G401 (cell line): ENCODE measurements at regions not wholly inside any gene's neighbourhood (a gene's known extent, or its start where the extent isn't known, plus 50 kb on each side); places are given as distances from the start of the nearest gene placed in this dataset.
"Not testable (repeated sequence)": the region's sequence is repeated elsewhere in the genome, so short reads cannot be mapped to it uniquely, and the experiment has no call there.

Experiments
- DNase-seq: peaks from one replicate; pipeline ENCODE4 v3.0.0-alpha.2; 2015; ENCODE audit warnings: low spot score
- in situ Hi-C: cut with HindIII; loops from 2 replicates; pipeline ENCODE4 v1.10.0; 2016; ENCODE audit warnings: low sequenced_read_pairs, mixed read lengths

DNA sequence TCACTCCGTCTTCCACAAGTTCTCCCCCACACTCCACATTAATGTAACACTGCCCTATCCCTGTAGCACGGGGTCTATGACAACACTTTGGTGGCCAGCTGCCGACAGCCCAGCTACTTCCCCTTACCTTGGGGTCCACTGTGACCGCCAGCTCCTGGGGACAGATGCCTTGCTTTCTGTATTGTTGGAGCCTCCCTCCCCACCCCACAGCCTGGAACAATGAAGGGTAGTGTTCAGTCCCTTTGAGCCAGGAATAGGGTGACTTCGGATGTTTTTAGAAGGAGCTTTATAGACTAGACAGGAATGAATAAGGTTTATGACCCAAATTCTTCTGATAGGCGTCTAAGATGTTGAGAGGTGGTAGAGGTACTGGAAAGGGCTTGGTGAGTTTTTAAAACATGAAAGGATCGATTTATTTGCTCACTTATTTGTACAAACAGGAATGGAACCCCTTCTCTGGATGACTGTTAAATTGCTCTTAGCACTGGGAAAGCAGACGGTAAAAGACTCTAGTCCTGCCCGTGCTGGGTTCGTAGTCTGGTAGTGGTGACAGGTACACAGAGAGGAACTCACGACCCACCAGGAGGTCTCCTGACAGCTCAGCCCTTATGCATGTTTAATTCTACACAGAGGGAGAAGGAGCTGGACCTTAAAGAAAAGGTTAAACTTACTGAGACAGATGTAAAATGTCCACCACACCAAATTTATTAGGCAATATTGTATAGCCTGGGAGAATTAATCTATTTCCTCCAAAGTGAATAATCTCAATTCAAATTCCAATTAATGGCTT lies 90.9 kb downstream of the MYCN start:
- no peak for DNase-seq
- in situ Hi-C loops: no loop called here

DNA sequence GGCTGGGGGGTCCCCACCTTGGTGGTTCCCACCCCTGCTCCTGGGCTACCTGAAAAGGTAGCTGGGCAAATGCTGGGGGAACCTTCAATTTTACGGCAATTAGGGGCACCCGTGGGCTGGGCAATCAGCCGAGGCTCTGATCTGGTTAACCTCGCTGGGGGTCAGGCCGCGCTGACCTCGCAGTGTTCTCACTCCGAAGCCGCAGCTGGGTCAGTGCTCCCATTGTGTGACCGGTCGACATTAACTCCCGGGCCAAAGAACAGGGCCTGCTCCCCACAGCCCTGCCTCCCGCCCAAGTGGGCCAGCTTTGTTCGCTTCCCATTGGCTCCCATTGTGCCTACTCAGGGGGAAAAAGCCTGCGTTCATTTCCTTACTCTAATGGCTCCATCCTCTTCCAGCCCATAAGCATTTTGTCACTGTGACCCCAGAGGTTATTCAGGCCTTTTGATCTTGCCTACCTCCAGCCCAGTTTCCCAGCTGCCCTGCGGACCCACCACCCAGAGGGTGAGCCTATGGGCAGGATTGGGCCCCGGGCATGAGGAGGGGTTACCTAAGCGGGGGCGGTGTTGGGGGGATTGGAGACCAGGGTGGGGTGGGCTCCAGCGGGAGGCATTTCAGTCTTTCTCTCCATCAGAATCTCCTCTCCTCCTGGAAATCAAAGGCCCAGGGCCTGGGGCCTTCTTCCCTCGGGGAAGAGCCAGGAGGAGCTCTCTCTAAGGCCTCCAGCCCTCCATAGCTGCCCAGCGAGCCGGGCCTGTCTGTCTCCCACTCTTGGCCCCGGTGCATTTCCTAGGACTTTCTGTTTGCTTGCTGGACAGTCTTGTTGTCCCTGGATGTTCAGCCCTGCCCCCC lies 90.1 kb downstream of the MYCN start:
- no peak for DNase-seq
- in situ Hi-C loops: no loop called here

DNA sequence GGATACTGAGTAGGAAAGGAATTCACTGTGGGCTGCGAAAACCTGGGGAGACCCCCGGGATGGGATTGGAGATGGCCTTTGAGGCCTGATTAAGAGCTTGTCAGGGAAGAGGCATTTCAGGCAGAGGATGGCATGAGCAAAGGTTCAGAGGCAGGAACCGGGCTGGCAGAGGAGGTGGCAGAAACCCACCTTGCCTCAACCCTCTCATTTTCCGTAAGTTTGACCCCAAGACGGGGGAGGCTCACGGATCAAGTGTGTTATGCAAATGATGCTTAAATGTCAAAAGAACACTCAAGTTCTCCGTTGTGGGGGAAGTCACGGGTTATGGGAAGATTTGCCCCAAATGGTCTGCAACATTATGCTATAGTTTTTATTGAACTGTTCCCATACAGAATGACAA lies 88.3 kb downstream of the MYCN start:
- in situ Hi-C loops: no loop called here
- DNase-seq: no peak

DNA sequence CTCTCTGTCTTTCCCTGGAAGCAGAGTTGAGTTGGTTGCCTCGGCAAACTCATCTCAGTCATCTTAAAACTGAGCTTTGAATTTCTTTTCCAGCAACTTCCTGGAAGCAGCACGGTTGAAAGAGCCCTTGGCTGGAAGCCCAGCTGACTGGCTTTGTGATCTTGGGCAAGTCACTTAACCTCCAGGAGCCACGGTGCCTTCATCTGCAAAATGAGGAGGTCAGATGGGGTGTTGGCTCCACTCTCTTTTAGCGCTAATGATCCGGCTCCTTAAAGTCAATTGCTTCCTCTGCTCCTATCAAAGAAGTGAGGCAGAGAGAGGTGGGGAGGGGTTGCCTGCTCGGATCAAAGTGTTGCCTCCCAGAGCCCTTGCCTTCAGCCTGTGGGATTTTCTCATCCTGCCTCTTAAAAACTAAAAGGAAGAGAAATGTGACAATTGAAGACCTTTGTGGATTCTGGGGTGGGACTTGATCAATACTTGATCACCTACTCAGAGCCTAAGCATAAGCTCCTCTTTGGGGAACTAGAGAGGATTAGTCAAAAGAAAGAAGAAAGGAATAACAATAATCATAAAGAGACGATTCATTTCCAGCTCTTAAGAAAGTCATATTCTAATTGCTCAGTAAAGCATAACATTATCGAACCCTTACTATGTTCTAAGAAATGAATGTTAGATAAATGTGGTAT lies 86.6 kb downstream of the MYCN start:
- in situ Hi-C loops: no loop called here

DNA sequence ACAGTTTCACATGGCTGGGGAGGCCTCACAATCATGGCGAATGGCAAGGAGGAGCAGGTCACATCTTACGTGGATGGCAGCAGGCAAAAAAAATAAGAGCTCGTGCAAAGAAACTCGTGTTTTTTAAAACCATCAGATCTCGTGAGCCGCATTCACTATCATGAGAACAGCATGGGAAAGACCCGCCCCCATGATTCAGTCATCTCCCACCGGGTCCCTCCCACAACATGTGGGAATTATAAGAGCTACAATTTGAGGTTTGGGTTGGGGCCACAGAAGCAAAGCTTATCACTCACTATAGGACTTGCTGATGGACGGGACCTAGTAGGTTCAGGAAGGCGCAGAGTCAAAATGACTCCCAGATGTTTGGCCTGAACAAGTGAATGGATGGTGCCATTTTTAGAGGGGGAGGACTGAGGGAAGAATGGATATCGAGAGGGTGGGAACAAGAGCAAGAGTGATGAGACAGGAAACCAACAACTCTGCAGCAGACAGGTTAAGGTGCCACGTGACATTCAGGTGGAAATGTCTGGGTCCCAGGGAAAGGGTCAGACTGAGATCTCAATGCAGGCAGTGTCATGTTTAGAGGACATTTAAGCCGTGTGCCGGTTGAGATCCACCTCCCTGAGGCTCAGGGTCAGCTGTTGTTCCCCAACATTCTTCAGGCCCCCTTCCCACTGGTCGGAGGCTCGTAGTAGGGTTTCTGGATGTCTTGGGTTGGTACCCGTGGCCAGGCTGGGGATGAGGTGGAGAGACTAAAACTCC lies 85.7 kb downstream of the MYCN start:
- in situ Hi-C loops: no loop called here

More for the DNA sequence above, 86.6 kb downstream of the MYCN start:
- no peak for DNase-seq

DNA sequence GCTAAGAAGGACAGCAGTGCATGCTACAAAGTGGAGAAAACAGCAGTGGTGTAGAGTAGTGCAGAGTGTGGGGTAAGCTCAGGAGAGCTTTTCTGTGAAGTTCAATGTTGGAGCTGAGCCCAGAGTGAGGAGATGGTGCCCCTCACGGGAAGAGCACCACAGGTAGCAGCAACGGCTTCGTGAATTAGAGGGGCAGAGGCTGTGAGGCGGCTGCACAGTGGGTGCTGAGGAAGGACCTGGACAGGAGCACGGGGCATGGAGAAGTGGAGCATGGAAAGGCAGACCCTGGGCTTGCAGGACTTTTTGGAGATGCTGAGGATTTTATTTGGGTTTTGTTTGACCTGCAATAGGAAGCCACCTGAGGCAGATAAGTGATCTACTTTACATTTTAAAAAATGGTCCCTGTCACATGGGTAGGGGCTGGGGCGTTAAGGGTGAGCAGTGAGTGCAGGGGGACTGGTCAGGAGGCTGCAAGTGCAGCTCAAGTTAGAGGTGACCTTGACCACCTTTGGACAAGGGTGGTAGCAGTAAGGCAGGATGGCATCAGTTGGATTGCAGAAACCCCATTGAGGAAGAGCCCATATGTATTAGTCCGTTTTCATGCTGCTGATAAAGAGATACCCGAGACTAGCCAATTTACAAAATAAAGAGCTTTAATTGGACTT lies 85.0 kb downstream of the MYCN start:
- in situ Hi-C loops: no loop called here

More for the DNA sequence above, 85.7 kb downstream of the MYCN start:
- no peak for DNase-seq

DNA sequence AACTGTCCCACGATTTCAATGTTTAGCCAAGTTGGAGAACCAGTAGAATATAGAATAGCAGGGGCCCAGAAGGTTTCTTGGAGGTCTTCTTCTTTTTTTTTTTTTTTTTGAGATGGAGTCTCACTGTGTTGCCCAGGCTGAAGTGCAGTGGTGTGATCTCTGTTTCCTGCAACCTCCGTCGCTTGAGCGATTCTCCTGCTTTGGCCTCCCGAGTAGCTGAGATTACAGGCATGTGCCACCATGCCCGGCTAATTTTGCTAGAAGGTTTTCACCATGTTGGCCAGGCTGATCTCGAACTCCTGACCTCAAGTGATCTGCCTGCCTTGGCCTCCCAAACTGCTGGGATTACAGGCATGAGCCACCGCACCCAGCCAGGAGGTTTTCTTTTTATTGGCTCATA lies 84.3 kb downstream of the MYCN start:
- in situ Hi-C loops: not testable (repeated sequence)

More for the DNA sequence above, 85.0 kb downstream of the MYCN start:
- no peak for DNase-seq

DNA sequence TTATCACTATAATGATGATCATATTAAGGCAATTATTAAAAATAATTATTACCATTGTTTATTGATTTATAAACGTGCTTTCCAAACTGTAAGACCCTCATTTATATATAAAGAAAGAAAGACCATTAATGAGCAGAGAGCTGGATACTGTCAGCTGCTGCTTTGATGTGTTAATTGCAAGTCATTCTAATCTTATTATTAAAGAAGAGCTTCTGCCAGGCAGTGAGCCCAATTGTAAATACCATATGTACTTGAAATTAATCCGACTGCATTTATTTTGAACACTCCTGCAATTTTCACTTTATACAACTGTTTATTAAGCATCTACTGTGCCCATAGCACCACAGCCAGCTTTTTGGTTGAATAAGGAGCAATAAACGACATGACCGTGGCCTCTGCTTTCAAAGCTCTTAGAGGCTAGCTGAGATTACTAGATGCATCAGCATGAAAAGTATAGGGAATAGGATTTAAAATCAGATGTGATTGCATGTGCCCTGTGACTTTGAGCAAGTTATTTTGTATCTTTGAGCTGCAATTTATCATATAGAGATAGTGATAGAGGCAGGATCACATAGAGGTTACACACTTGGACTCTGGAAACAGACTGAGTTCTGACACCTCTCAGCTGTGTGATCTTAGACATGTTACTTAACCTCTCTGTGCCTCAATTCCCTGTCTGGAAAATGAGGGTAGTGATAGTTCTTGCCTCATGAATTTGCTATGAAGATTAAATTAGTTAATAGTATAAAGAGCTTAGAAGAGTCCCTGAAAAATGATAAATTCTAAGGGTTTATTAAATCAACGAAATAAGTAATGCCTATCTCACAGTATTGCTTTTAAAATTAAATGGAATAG lies 83.4 kb downstream of the MYCN start:
- no peak for DNase-seq
- in situ Hi-C loops: no loop called here

More for the DNA sequence above, 84.3 kb downstream of the MYCN start:
- DNase-seq: not testable (repeated sequence)

DNA sequence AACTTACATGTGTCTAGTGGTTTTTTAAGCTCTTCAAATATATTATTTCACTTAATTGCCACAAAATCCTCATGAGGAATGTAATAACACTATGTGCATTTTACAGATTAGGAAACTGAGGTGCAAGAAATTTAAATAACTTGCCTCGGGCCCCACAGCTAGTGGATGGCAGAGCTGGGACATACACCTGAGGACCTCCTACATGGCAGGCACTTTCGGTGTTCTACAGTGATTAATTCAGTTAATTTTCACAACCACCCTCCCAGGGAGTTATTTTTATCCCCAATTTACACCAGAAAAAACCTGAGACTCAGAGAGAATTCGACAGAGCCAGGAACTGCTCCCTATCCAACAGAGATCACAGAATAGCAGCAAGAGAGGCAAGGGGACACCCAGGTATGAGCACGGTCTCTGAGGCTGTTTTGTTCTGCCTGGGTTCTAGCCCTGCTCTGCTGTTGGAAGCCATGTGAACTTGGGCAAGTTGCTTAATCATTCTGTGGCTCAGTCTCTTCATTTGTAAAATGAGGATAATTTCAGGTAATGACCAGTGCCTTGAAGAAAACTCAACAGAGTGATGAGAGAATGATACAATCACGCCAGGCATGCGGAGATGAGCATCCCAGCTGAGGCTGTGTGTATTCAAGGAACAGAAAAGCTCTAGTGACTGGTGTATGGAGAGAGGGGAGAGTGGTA lies 82.3 kb downstream of the MYCN start:
- in situ Hi-C loops: no loop called here
- no peak for DNase-seq

DNA sequence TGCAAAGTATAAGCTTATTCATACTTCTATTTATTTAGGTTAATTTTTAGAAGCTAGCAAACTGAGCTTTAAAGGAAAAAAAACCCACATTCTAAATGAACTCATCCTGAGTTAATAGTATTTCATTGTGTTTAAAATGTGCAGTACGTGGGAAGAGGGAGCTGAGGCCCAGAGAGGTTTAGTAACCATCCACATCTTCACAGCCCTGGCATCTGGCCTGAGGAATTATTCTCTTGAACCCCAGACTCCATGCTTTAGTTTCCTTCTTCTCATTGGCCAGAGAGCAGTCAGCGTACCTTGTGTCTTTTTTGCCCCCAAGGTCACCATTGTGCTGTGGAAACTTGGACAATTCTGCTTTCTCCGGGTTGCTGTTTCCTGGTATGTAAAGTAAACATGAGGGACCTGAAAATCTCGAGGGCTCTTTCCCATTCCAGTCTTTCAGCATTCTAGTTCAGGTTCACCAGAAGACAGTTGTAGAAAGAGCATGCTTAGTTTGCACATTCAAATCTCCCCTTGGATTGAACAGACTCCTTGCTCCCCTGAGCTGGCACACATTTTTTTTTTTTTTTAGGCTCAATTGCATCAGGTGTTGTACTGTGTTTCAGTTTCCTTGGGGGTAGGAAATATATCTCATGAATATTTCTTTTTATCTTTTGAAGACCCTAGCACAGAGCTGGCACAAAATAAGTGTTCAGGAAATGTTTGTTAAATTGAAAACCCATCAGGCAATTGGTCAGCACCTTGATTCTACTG lies 81.4 kb downstream of the MYCN start:
- in situ Hi-C loops: no loop called here

DNA sequence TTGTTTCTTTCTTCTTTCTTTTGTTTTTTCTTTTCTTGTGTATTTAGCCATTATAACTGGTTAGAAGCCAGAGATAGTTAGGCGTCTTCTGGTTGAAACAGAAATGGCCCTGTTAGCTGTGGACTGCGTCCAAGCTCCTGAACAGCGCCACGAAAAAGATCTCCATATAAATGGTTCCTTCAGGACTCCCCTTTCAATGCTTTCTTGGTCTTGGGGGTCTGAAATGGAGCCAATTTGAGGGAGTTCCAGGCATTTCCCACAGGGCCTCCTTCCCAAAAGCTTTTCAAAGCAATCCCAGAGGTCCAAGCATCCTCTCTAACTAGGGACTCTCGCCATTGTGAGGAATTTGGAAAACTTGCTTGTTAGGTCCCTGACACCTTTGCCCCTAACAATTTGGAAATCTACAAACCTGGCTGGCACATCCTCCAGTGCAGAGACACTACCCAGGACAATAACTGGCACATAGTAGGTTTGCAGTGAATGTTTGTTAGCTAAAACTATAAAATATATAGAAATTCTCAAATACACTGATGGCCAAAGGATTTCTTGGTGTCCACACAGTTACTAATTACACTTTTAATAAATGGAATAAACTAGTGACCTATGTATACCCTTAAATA lies 80.1 kb downstream of the MYCN start:
- DNase-seq: no peak
- in situ Hi-C loops: no loop called here

More for the DNA sequence above, 81.4 kb downstream of the MYCN start:
- no peak for DNase-seq

DNA sequence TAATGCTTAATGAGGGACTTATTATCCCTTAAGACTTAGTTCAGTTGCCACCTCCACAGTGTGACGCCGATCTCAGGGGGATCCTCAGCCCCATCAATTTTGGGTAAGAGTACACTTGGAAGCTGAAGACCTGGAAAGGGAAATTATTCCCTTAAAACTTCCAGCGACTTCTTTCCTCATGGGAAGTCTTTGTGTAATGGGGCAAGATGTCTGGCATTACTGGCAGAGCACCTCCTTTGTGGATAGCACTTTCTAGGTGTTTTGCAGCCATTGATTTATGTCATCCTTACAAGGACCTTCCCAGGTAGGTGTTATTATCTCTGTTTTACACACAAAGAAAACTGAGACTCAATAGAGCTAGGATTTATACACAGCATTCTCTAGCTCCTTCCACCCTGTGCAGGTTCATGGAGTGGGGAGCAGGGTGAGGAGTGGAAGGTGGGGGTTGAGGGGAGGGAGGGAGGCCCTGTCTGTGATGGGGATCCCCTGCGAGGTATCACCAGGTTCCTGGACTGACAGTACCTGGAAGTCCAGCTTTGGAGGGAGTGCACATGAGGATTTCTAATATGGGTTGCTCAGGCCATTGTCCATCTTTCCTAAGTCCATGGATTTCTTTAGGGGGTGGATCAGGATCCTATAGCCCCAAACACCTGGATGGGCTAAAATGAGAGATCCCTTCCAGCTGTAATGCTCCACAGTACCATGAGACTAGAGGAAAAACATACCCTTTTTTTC lies 79.4 kb downstream of the MYCN start:
- in situ Hi-C loops: no loop called here
- no peak for DNase-seq

DNA sequence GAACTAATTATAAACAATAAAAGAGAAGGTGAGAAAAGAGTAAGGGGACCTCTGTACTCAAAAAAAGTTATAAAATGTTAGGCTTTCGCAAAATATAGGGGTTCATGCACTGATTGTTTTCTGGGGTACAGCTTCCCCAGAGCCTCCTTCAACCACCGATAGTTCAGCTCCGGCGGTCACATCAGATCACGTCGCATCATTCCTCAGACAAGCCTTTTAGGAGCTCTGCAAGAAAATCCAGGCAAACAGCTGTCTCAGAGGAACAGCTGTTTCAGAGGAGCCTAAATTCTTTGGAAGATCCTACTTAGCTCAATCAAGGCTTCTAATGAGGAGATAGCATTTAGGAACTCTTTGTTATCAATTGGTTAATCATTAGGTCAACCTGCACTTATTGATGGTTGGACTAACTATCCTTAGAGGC lies 78.7 kb downstream of the MYCN start:
- DNase-seq: no peak
- in situ Hi-C loops: no loop called here

DNA sequence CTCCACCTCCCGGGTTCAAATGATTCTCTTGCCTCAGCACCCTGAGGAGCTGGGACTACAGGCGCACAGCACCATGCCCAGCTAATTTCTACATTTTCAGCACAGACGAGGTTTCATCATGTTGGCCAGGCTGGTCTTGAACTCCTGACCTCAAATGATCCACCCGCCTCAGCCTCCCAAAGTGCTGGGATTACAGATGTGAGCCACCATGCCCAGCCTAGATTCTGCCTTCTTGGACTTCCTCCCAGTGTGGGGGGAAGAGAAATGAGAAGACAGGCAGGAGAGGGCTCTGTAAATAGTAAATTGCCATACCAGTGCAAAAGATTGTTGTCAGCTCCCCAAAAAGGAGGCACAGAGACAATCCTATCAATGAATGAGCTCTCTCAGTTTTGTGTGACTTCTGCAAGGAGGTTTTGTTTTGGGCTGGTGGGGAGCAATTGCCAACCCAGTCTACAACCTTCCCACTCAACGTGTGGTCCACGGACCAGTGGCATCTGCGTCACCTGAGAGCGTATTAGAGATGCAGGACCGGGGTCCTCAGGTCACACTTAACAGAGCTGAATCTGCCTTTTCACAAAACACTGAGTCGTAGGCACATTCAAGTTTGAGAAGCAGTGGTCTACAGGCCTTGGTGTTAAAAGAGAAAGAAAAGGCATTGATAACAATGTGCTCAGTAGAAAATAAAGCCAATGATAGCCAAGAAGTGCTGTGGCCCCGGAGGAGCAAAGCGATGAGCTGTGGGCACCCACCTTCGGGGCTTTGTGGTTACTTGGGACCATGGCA lies 78.1 kb downstream of the MYCN start:
- DNase-seq: no peak
- in situ Hi-C loops: no loop called here

DNA sequence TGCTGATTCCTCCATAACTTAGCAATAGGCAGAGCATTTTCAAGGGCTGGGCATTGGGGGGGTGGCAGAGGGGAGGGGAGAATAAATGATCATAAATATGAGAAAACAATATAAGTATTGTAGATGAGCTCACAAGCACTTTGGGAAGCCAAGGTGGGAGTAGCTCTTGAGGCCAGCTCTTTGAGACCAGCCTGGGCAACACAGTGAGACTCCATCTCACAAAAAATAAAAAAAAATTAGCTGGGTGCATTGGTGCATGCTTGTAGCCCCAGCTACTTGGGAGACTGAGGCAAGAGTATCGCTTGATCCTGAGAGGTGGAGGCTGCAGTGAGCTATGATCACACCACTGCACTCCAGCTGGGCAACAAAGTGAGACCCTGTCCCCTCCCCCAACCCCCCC lies 75.9 kb downstream of the MYCN start:
- in situ Hi-C loops: no loop called here
- DNase-seq: no peak
